ENCODE measurements at regions not wholly inside any gene's neighbourhood (a gene's known extent, or its start where the extent isn't known, plus 50 kb on each side); places are given as distances from the start of the nearest gene placed in this dataset.
A peak's percentile ranks its signal among the peaks of the same experiment; 100 is the strongest.

DNA sequence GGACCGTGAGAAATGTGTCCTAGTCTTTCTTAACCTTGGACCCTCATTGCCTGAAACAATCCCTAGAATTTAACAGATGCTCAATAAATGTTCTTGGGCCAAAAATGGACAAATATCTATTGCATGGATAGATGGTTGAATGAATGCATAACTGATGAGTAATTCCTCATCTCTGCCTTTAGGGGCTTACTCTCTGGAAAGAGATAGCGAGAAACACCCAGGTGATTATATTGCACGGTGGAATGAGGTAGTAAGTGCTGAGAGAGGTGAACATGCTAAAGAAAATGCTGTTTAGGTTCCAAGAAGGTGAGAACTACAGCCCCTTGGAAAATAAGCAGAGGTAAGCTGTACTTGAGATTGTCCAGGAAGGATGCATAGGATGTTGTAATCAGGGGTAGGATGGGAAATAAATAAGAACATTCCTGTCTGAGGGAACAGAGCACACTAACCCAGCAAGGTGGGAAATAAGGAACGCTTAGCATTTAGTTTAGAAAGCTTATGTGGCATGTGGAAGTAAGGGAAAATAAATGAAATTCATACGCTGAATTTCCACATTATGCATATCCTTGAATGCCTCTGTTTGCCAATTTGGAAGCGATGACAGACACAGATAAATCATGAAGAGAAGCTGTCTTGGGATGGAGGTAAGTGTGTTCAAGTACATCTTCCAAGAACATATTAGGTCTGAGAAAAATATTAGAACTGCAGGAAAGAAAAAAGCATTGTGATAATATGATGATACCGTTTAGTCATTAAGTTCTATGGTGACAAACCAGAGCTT lies 426.6 kb downstream of the ARHGEF28 start:
- no TSS peak for BruUV-seq (replicated peaks)
- Histone ChIP-seq H4K20me1 (ENCODE audit: low read length) (no peaks in the 10 kb centered on the region), H3K9me2 (replicated peaks; ENCODE audit: low read length) (no peaks in the 10 kb centered on the region), H3K9me3 (ENCODE audit: low read length) (no peaks in the 10 kb centered on the region), H2AFZ (ENCODE audit: low read length) (no peak overlapping the region), H3K27ac (ENCODE audit: low read length) (no peak overlapping the region), H3F3A (ENCODE audit: low read length, unreplicated experiment) (no peaks in the 10 kb centered on the region), H3K79me2 (ENCODE audit: low read length) (no peaks in the 10 kb centered on the region), H3K27me3 (ENCODE audit: low read length) (no peaks in the 10 kb centered on the region), H3K4me2 (ENCODE audit: low read length) (no peak overlapping the region), H3K36me3 (ENCODE audit: low read depth, low read length) (no peaks in the 10 kb centered on the region), H3K9ac (ENCODE audit: low read length) (no peak overlapping the region), H3K4me1 (ENCODE audit: insufficient read depth, low read length) (no peaks in the 10 kb centered on the region; the same call in 1 of the 2 replicates), H3K4me3 (ENCODE audit: low read length) (no peak overlapping the region)
- TF ChIP-seq, protein P1, sequence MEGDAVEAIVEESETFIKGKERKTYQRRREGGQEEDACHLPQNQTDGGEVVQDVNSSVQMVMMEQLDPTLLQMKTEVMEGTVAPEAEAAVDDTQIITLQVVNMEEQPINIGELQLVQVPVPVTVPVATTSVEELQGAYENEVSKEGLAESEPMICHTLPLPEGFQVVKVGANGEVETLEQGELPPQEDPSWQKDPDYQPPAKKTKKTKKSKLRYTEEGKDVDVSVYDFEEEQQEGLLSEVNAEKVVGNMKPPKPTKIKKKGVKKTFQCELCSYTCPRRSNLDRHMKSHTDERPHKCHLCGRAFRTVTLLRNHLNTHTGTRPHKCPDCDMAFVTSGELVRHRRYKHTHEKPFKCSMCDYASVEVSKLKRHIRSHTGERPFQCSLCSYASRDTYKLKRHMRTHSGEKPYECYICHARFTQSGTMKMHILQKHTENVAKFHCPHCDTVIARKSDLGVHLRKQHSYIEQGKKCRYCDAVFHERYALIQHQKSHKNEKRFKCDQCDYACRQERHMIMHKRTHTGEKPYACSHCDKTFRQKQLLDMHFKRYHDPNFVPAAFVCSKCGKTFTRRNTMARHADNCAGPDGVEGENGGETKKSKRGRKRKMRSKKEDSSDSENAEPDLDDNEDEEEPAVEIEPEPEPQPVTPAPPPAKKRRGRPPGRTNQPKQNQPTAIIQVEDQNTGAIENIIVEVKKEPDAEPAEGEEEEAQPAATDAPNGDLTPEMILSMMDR (conservative IDR thresholded peaks at IDR 0.05; ENCODE audit: low read depth, low read length) = no peak
- TF ChIP-seq EZH2 (IDR thresholded peaks at IDR 0.05; ENCODE audit: low read length, unreplicated experiment) = no peak
- no peak for TF ChIP-seq EZH2phosphoT487 (IDR thresholded peaks at IDR 0.05; ENCODE audit: borderline replicate concordance, low read length)
- ChIA-PET POLR2A (ENCODE audit: unreplicated experiment) (no interaction called here), CTCF (no interaction called here)
- DNase-seq (peak; percentile 20), ATAC-seq (no peak)
- intact Hi-C loops (cut with micrococcal nuclease) = no loop called here

GRCh38 chr5:74051076-74051475 lies 425.1 kb downstream of the ARHGEF28 start:
- Histone ChIP-seq H4K20me1 (ENCODE audit: low read length) (no peaks in the 10 kb centered on the region), H3K36me3 (ENCODE audit: low read depth, low read length) (no peaks in the 10 kb centered on the region), H3K79me2 (ENCODE audit: low read length) (no peaks in the 10 kb centered on the region), H3K4me2 (ENCODE audit: low read length) (no peak overlapping the region), H3K27ac (ENCODE audit: low read length) (no peak overlapping the region), H3K4me3 (ENCODE audit: low read length) (no peak overlapping the region), H3K4me1 (ENCODE audit: insufficient read depth, low read length) (no peaks in the 10 kb centered on the region; the same call in 1 of the 2 replicates), H3K27me3 (ENCODE audit: low read length) (no peaks in the 10 kb centered on the region), H2AFZ (ENCODE audit: low read length) (no peak overlapping the region), H3F3A (ENCODE audit: low read length, unreplicated experiment) (no peaks in the 10 kb centered on the region), H3K9me2 (replicated peaks; ENCODE audit: low read length) (no peaks in the 10 kb centered on the region), H3K9me3 (ENCODE audit: low read length) (no peaks in the 10 kb centered on the region), H3K9ac (ENCODE audit: low read length) (no peak overlapping the region)
- TF ChIP-seq, protein P1 (conservative IDR thresholded peaks at IDR 0.05; ENCODE audit: low read depth, low read length) = no peak
- TF ChIP-seq EZH2 (IDR thresholded peaks at IDR 0.05; ENCODE audit: low read length, unreplicated experiment) (no peak), EZH2phosphoT487 (IDR thresholded peaks at IDR 0.05; ENCODE audit: borderline replicate concordance, low read length) (no peak)
- ATAC-seq = no peak
- DNase-seq = no peak
- intact Hi-C loops (cut with micrococcal nuclease) = no loop called here
- POLR2A ChIA-PET (ENCODE audit: unreplicated experiment) = no interaction called here
- CTCF ChIA-PET = no interaction called here
- BruUV-seq (replicated peaks) = no TSS peak

DNA sequence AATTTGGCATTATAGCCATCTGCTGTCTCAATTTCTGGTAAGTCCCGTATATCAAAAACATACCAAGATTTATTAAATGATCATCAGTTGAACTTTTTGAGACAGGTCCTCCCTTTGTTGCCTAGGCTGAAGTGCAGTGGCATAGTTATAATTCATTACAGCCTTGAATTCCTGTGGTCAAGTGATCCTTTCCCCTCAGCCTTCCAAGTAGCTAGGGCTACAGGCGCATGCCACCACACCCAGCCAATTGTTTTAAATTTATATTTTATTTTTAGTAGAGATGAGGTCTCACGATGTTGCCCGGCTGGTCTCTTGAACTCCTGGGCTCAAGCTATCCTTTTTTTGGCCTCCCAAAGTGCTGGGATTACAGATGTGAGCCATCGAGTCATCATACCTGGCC lies 418.9 kb downstream of the ARHGEF28 start:
- H3K79me2 ChIP-seq (ENCODE audit: low read length) = no peaks in the 10 kb centered on the region
- DNase-seq (no peak), ATAC-seq (no peak)
- no peaks in the 10 kb centered on the region for H3K36me3 ChIP-seq (ENCODE audit: low read depth, low read length)
- TF ChIP-seq EZH2phosphoT487 (IDR thresholded peaks at IDR 0.05; ENCODE audit: borderline replicate concordance, low read length) = no peak
- TF ChIP-seq EZH2 (IDR thresholded peaks at IDR 0.05; ENCODE audit: low read length, unreplicated experiment) = no peak
- TF ChIP-seq, protein P1 (conservative IDR thresholded peaks at IDR 0.05; ENCODE audit: low read depth, low read length) = no peak
- H3K27me3 ChIP-seq (ENCODE audit: low read length) = no peaks in the 10 kb centered on the region
- no peaks in the 10 kb centered on the region for H4K20me1 ChIP-seq (ENCODE audit: low read length)
- ChIA-PET POLR2A (ENCODE audit: unreplicated experiment) (interaction anchor here (0.7 kb wide), 1 partner anchor 19 kb away, joined by 7 read pairs; no protein-coding TSS in a partner anchor), CTCF (no interaction called here)
- no peaks in the 10 kb centered on the region for H3F3A ChIP-seq (ENCODE audit: low read length, unreplicated experiment)
- no TSS peak for BruUV-seq (replicated peaks)
- H3K9me2 ChIP-seq (replicated peaks; ENCODE audit: low read length) = no peaks in the 10 kb centered on the region
- no peak overlapping the region for H3K9ac ChIP-seq (ENCODE audit: low read length)
- H3K27ac ChIP-seq (ENCODE audit: low read length) = no peak overlapping the region
- intact Hi-C loops (cut with micrococcal nuclease) = no loop called here
- no peak overlapping the region for H2AFZ ChIP-seq (ENCODE audit: low read length)
- H3K4me1 ChIP-seq (ENCODE audit: insufficient read depth, low read length) = peaks cover 10% of the 10 kb centered on the region
- no peaks in the 10 kb centered on the region for H3K9me3 ChIP-seq (ENCODE audit: low read length)
- H3K4me3 ChIP-seq (ENCODE audit: low read length) = no peak overlapping the region
- no peak overlapping the region for H3K4me2 ChIP-seq (ENCODE audit: low read length)
